Astrocyte of the spinal cord (primary cell): ENCODE measurements at regions not wholly inside any gene's neighbourhood (a gene's known extent, or its start where the extent isn't known, plus 50 kb on each side); places are given as distances from the start of the nearest gene placed in this dataset.

Experiments used
- DNase-seq: peaks from one replicate; pipeline ENCODE4 v3.0.0; 2011; ENCODE audit warnings: low read depth, low spot score
- H3K4me3 ChIP-seq: 2 replicates; pipeline ENCODE4 v1.5.1; 2011; ENCODE audit warnings: low read depth, mild to moderate bottlenecking, low read length, moderate library complexity
- CTCF ChIP-seq: IDR thresholded peaks from 2 replicates; pipeline ENCODE4 v1.5.1; 2012; ENCODE audit warnings: low read depth, mild to moderate bottlenecking, low read length, inconsistent platforms
- in situ Hi-C: cut with HindIII; loops from 2 replicates; pipeline ENCODE4 v1.10.0; 2017; ENCODE audit warnings: low sequenced_read_pairs

GRCh38 chr13:109842212-109842920, 56.0 kb upstream of the IRS2 start:
- TF ChIP-seq CTCF: no peak
- in situ Hi-C loops: no loop called here
- H3K4me3 ChIP-seq: no peak overlapping the region
- no peak for DNase-seq

GRCh38 chr13:109840893-109841287, 54.5 kb upstream of the IRS2 start:
- no peak for TF ChIP-seq CTCF
- no peak for DNase-seq
- in situ Hi-C loops: no loop called here
- no peak overlapping the region for H3K4me3 ChIP-seq

DNA sequence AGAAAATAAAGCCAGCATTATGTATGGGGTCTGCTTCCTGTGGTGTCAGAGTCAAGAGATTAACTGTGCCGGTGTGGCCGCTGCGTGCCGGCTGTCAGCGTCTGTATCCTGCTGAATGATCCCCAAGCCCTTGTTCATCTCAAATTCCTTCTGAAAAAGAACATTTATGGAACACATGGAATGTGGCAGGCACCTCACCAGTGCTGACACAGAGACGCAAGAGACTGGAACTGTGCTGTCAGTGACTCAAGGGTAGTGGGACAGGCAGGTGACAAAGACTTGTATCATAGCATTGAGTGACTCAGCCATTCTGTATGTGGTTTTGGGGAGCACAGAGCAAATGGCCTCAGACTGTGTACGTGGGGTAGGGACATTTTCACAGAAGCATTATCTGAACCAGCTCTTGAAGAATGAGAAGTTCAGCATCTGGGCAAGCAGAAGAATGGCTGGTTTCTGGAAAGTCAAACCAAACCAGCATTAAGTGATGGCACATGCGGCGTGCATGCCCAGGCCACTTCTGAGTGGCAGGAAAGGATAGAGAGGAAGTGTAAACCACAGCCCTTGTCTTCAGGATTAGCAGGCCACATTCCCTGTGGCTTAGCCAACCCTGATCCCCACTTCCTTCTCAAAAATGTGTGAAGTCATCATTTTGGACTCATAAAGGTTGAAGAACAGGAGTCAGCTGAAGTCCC, 54.0 kb upstream of the IRS2 start:
- no peak overlapping the region for H3K4me3 ChIP-seq
- in situ Hi-C loops: no loop called here

DNA sequence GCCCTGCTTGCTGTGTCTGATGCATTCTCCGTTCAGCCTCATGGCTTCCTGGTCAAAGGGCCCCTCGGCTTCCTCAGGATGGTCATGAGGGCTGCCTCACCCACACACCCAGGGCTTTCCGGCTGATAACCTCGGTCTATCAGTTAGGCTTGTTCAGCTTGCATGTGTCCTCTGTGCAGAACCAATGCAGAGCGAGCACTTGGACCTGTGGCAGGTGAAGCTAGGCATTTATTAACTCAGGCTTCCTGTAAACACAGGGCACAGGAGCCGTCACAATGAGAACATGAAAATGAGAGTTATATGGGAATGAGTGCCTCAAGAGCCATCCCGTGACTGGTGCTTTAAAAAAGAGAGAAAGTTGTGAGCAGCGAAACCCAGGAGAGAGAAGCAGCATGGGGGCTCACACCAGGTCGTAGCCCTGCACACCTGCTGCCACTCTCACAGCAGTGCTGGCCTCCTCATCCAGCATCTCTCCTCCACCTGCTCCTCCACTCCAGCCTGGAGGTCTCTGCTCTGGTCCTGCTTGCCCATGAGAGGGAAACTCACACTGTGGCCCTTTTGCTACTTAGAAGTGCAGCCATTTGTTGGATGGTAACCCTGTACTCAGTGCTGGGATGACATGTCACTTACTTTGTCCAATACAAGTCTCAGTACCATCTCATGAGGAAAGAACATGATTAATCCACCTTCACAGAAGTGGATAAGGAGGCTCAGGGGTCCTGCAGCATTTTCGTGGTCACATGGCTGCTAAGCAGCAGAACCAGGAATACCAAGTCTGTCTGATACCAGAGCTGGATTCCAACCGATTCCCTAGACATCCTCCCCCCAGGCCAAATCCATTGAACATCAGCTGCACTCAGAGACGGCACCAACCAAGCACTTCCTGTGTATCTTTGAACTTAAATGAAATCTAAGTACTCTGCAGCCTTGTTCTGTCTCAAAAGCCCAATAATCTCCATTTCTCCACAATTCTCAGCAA, 50.5 kb upstream of the IRS2 start:
- DNase-seq: no peak
- no peak overlapping the region for H3K4me3 ChIP-seq
- TF ChIP-seq CTCF: no peak
- in situ Hi-C loops: no loop called here

More for the DNA sequence above, 54.0 kb upstream of the IRS2 start:
- no peak for TF ChIP-seq CTCF
- DNase-seq: peak; percentile 34
